Neuronal stem cell (in vitro differentiated cells): ENCODE measurements at regions not wholly inside any gene's neighbourhood (a gene's known extent, or its start where the extent isn't known, plus 50 kb on each side); places are given as distances from the start of the nearest gene placed in this dataset.

Experiments
- DNase-seq: peaks from one replicate; pipeline ENCODE4 v3.0.0-alpha.2; 2013; ENCODE audit warnings: low spot score
- H2AFZ ChIP-seq: one replicate; pipeline ENCODE4 v1.6.1; 2013; ENCODE audit warnings: mild to moderate bottlenecking, low read length, inconsistent platforms
- H2AK5ac ChIP-seq: 2 replicates; pipeline ENCODE4 v1.6.1; 2013; ENCODE audit warnings: low read depth, mild to moderate bottlenecking, inconsistent platforms, low read length, moderate library complexity, mixed read lengths
- H2BK120ac ChIP-seq: 2 replicates; pipeline ENCODE4 v1.6.1; 2013; ENCODE audit warnings: low read depth, mild to moderate bottlenecking, inconsistent platforms, low read length, moderate library complexity, mixed read lengths
- H2BK12ac ChIP-seq: one replicate; pipeline ENCODE4 v1.6.1; 2013; ENCODE audit warnings: low read length, inconsistent platforms
- H2BK15ac ChIP-seq: 2 replicates; pipeline ENCODE4 v1.6.1; 2013; ENCODE audit warnings: mild to moderate bottlenecking, low read length, inconsistent platforms, mixed read lengths
- H2BK5ac ChIP-seq: one replicate; pipeline ENCODE4 v1.6.1; 2013; ENCODE audit warnings: inconsistent platforms, mild to moderate bottlenecking, low read length, moderate library complexity
- H3K14ac ChIP-seq: one replicate; pipeline ENCODE4 v1.6.1; 2013; ENCODE audit warnings: low read length, inconsistent platforms
- H3K18ac ChIP-seq: 2 replicates; pipeline ENCODE4 v1.6.1; 2013; ENCODE audit warnings: low read length, inconsistent platforms
- H3K23ac ChIP-seq: 2 replicates; pipeline ENCODE4 v1.6.1; 2013; ENCODE audit warnings: low read depth, mild to moderate bottlenecking, mixed read lengths, low read length, inconsistent platforms; ENCODE audit not compliant: poor library complexity
- H3K27ac ChIP-seq: replicated peaks from 3 replicates; pipeline ENCODE4 v1.5.1; 2013; ENCODE audit warnings: low read length, inconsistent platforms
- H3K27me3 ChIP-seq, 3 experiments: 2 replicates each; pipeline ENCODE4 v1.6.1; 2013; ENCODE audit warnings: low read length in 3 of 3, mild to moderate bottlenecking in 2 of 3, inconsistent platforms in 1 of 3, low read depth in 1 of 3, mixed read lengths in 1 of 3, moderate library complexity in 1 of 3; ENCODE audit not compliant: control insufficient read depth in 3 of 3, insufficient read depth in 3 of 3
- H3K36me3 ChIP-seq, 2 donors: replicated peaks in 1 of 2; 2 replicates each; pipeline ENCODE4 v1.6.1; 2013; ENCODE audit warnings: low read length in 2 of 2; ENCODE audit not compliant: control insufficient read depth in 2 of 2, insufficient read depth in 2 of 2
- H3K4ac ChIP-seq: 2 replicates; pipeline ENCODE4 v1.6.1; 2013; ENCODE audit warnings: inconsistent platforms, mild to moderate bottlenecking, low read length, moderate library complexity
- H3K4me1 ChIP-seq, 2 donors: 1 replicate in 1 of 2; 2 replicates in 1 of 2; pipeline ENCODE4 v1.6.1; 2013; ENCODE audit warnings: low read length in 2 of 2, low read depth in 1 of 2; ENCODE audit not compliant: control insufficient read depth in 2 of 2, insufficient read depth in 1 of 2
- H3K4me2 ChIP-seq: one replicate; pipeline ENCODE4 v1.6.1; 2013; ENCODE audit warnings: mild to moderate bottlenecking, low read length, inconsistent platforms; ENCODE audit not compliant: insufficient read depth, poor library complexity, severe bottlenecking
- H3K4me3 ChIP-seq, 2 donors: 2 replicates each; pipeline ENCODE4 v1.5.1; 2013; ENCODE audit warnings: low read length in 2 of 2, mild to moderate bottlenecking in 2 of 2, inconsistent platforms in 1 of 2, moderate library complexity in 1 of 2
- H3K79me1 ChIP-seq: one replicate; pipeline ENCODE4 v1.6.1; 2013; ENCODE audit warnings: low read depth, mild to moderate bottlenecking, inconsistent platforms, low read length, moderate library complexity
- H3K9ac ChIP-seq: one replicate; pipeline ENCODE4 v1.6.1; 2013; ENCODE audit warnings: mild to moderate bottlenecking, low read depth, low read length, inconsistent platforms; ENCODE audit not compliant: poor library complexity
- H3K9me3 ChIP-seq, 2 donors: replicated peaks in 1 of 2; 2 replicates each; pipeline versions ENCODE3 to v1.6.1; 2013; ENCODE audit warnings: low read length in 2 of 2, mild to moderate bottlenecking in 2 of 2, inconsistent platforms in 1 of 2, low read depth in 1 of 2, mixed read lengths in 1 of 2, moderate library complexity in 1 of 2; ENCODE audit not compliant: control insufficient read depth in 2 of 2, insufficient read depth in 1 of 2
- H4K8ac ChIP-seq: one replicate; pipeline ENCODE4 v1.6.1; 2013; ENCODE audit warnings: low read depth, mild to moderate bottlenecking, inconsistent platforms, low read length, moderate library complexity
- H4K91ac ChIP-seq: one replicate; pipeline ENCODE4 v1.6.1; 2013; ENCODE audit warnings: low read length, low read depth, mild to moderate bottlenecking, inconsistent platforms; ENCODE audit not compliant: poor library complexity
- WGBS, 2 donors: extraction: QIAGEN DNeasy Blood & Tissue Kit; methylation state at CpG; one replicate each; pipeline ENCODE4 v1.1.7; 2013; ENCODE audit warnings: missing lambda C conversion rate in 2 of 2, mixed read lengths in 1 of 2; ENCODE audit not compliant: insufficient read length in 2 of 2, insufficient replicate concordance in 1 of 2; ENCODE audit errors: extremely low coverage in 2 of 2; 5-methylcytosine and 5-hydroxymethylcytosine counted together

GRCh38 chr13:44061876-44062275 is 182.2 kb downstream of the LACC1 start:
- H3K36me3 ChIP-seq: no peaks in the 10 kb centered on the region

DNA sequence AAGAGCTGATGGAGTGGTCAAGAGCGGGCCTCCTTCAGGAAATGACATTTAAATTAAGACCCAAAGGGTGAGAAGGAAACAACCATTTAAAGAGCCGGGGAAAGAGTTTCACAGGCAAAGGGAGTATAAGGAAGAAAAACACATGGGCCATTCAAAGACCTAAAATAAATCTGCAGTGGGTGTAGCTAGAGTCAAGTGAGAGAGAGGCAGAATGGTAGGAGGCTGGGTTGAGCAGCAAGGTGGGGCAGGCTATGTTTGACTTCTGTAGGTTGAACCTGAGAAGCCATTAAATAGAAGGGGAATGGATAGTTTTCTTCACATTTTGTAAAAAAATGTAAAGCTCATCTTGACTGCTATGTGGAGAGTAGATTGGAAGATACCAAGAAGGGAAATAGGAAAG is 183.8 kb downstream of the LACC1 start:
- no peak overlapping the region for H2BK12ac ChIP-seq
- no peak overlapping the region for H3K9ac ChIP-seq
- H3K79me1 ChIP-seq: no peaks in the 10 kb centered on the region
- peaks cover 0 to 2% of the 10 kb centered on the region in 2 donors for H3K9me3 ChIP-seq
- H2AFZ ChIP-seq: no peak overlapping the region
- H3K4me3 ChIP-seq: no peak overlapping the region
- no peak overlapping the region for H3K4me2 ChIP-seq
- no peak overlapping the region for H3K27ac ChIP-seq
- H3K14ac ChIP-seq: no peak overlapping the region
- no peak for DNase-seq
- no peak overlapping the region for H4K91ac ChIP-seq
- peaks cover 0 to 2% of the 10 kb centered on the region in 2 donors for H3K4me1 ChIP-seq
- no peak overlapping the region for H3K4ac ChIP-seq
- H2BK120ac ChIP-seq: no peak overlapping the region
- WGBS, 2 donors: no CpG with 5 or more reads among the region's 2 CpGs
- no peaks in the 10 kb centered on the region for H3K36me3 ChIP-seq
- no peaks in the 10 kb centered on the region for H3K27me3 ChIP-seq
- H2BK15ac ChIP-seq: no peak overlapping the region
- H3K18ac ChIP-seq: no peak overlapping the region
- no peak overlapping the region for H3K23ac ChIP-seq
- no peak overlapping the region for H2BK5ac ChIP-seq
- no peak overlapping the region for H2AK5ac ChIP-seq
- H4K8ac ChIP-seq: no peak overlapping the region

More at GRCh38 chr13:44061876-44062275, 182.2 kb downstream of the LACC1 start:
- Histone ChIP-seq H2BK12ac (no peak overlapping the region), H3K4me1 (peaks cover 0 to 2% of the 10 kb centered on the region in 2 donors), H2BK15ac (no peak overlapping the region), H2BK5ac (no peak overlapping the region), H2AK5ac (no peak overlapping the region), H3K27ac (no peak overlapping the region), H4K8ac (no peak overlapping the region), H3K79me1 (no peaks in the 10 kb centered on the region), H3K18ac (no peak overlapping the region), H3K23ac (no peak overlapping the region), H3K4ac (no peak overlapping the region), H3K27me3 (no peaks in the 10 kb centered on the region), H3K9ac (no peak overlapping the region), H3K9me3 (peaks cover 0 to 2% of the 10 kb centered on the region in 2 donors), H2BK120ac (no peak overlapping the region), H3K4me2 (no peak overlapping the region), H2AFZ (no peak overlapping the region), H3K14ac (no peak overlapping the region), H3K4me3 (no peak overlapping the region), H4K91ac (no peak overlapping the region)
- DNase-seq: no peak
- WGBS, 2 donors: no CpG with 5 or more reads among the region's 3 CpGs

DNA sequence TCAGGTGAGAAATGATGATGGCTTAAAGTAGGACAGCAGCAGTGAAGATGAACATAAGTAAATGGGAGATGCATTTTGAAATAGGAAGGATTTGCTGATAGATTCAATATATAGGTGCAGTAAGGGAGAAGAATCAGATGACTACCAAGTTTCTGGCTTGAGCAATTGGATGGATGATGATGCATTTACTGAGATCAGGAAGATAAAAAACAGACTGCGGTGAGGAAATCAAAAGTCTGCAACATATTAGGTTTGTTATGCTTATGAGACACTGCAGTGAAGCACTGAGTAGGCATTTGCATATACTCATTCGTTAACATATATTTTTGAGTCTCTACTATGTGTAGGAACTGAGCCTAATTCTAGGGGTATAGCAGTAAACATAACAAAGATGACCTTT is 184.2 kb downstream of the LACC1 start:
- WGBS, 2 donors: no CpG with 5 or more reads among the region's 2 CpGs
- no peak overlapping the region for H3K14ac ChIP-seq
- no peak overlapping the region for H3K9ac ChIP-seq
- H3K4ac ChIP-seq: no peak overlapping the region
- no peak overlapping the region for H3K23ac ChIP-seq
- no peaks in the 10 kb centered on the region for H3K27me3 ChIP-seq
- H3K4me3 ChIP-seq: no peak overlapping the region
- H2AK5ac ChIP-seq: no peak overlapping the region
- H3K9me3 ChIP-seq: peaks cover 0 to 2% of the 10 kb centered on the region in 2 donors
- H2BK12ac ChIP-seq: no peak overlapping the region
- no peaks in the 10 kb centered on the region for H3K79me1 ChIP-seq
- no peak overlapping the region for H2BK5ac ChIP-seq
- H2BK15ac ChIP-seq: no peak overlapping the region
- peaks cover 0 to 2% of the 10 kb centered on the region in 2 donors for H3K4me1 ChIP-seq
- no peak overlapping the region for H2AFZ ChIP-seq
- no peak overlapping the region for H4K8ac ChIP-seq
- H3K4me2 ChIP-seq: no peak overlapping the region
- H3K18ac ChIP-seq: no peak overlapping the region
- no peak for DNase-seq
- H3K27ac ChIP-seq: no peak overlapping the region
- H2BK120ac ChIP-seq: no peak overlapping the region
- H3K36me3 ChIP-seq: no peaks in the 10 kb centered on the region
- H4K91ac ChIP-seq: no peak overlapping the region

DNA sequence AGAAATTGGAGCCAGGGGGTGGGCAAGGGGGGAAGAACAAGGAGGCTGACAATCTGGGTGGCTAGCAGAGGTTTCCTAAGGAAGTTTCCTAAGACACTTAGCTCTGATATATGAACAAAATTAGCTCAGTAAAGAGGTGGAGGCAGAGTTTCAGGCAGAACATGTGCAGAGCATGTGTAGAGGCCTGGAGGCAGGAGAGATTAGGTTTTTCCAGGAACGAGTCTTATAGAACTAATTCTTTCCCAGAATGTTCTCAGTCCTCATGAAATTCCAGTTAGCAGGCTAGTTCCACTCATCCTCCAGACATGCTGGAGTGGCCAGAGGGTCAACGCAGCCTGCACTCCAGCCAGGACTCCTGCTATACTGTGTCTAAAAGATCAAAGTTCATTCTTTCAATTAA is 184.7 kb downstream of the LACC1 start:
- Histone ChIP-seq H3K79me1 (no peaks in the 10 kb centered on the region), H2BK5ac (no peak overlapping the region), H2BK120ac (no peak overlapping the region), H3K9me3 (peaks cover 0 to 2% of the 10 kb centered on the region in 2 donors), H4K8ac (no peak overlapping the region), H3K4me3 (no peak overlapping the region), H2BK12ac (no peak overlapping the region), H4K91ac (no peak overlapping the region), H3K23ac (no peak overlapping the region), H3K27ac (no peak overlapping the region), H3K14ac (no peak overlapping the region), H3K4me2 (no peak overlapping the region), H3K27me3 (no peaks in the 10 kb centered on the region), H2BK15ac (no peak overlapping the region), H2AK5ac (no peak overlapping the region), H3K4me1 (peaks cover 0 to 2% of the 10 kb centered on the region in 2 donors), H3K9ac (no peak overlapping the region), H3K4ac (no peak overlapping the region), H3K36me3 (no peaks in the 10 kb centered on the region), H3K18ac (no peak overlapping the region), H2AFZ (no peak overlapping the region)
- WGBS, 2 donors: no CpG with 5 or more reads among the region's 2 CpGs
- no peak for DNase-seq
